ENCODE measurements at regions not wholly inside any gene's neighbourhood (a gene's known extent, or its start where the extent isn't known, plus 50 kb on each side); places are given as distances from the start of the nearest gene placed in this dataset.
"Not testable (repeated sequence)": the region's sequence is repeated elsewhere in the genome, so short reads cannot be mapped to it uniquely, and the experiment has no call there.

DNA sequence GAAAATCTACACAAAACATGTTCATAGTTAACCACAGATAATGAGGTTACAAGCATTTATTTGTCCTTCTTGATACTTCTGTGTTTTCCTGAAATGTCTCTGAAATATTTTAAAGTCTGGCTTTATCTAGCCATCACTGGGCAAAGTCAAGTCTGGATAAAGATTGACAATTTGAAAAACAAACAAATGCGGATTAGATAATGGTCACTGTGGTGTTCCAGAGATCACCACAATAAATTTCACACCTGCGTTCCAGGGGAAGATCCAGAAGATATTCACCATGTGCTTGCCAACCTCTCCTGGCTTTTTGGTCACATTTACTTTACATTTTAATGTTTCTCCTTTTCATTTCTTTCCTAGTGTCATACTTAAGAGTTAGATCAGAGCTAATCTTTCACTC, 109.7 kb upstream of the CCDC28A start:
- DNase-seq (ENCODE audit: low spot score) = no peak

DNA sequence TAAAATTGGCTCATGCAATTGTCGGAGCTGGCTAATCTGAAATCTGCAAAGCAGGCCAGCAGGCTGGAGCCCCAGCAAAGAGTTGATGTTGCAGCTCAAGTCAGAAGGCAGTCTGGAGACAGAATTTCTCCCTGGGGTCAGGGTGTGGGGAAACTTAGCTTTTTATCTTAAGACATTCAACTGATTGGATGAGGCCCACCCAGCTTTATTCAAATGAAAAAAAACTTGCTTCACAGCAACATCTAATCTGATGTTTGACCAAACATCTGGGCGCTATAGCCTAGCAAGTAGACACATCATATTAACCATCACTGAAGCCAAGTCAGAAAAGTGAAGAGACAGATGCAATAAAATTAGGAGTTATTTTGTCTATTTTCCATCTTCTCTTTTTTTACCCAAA, 108.8 kb upstream of the CCDC28A start:
- no peak for DNase-seq (ENCODE audit: low spot score)

DNA sequence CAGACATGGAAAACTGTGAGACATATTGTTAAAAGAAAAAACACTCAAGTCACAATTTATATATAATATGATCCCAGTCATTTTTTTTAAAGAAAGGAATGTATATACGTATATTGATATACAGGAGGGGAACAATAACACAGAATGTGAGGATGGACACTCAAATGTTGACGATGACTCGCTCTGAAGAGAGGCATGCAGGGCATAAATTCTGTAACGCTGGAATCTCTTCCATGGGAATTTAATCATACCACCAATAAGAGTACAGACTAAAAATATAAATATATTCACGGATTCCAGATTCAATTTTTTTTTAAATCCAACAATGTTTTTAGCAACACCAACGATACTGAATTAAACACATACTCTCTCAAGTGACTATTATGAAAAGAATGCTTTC, 106.9 kb upstream of the CCDC28A start:
- no peak for DNase-seq (ENCODE audit: low spot score)

DNA sequence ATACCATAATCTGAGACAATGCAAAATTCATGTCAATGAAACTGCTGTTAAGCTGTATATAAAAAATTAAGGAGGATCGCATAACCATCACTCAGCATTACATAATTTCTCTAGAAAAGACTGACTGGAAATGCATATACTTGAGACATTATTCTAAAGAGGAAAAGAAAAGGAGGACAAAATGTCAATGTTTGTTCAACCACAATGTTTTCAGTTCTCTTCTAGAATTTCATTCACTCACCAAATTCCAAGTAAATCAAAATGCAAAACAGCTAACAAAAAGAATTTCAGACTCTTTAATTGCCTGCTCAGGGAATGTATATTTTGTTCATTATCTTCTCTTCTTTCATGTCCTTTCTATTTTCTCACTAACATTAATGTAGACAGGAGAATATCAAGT, 106.2 kb upstream of the CCDC28A start:
- DNase-seq (ENCODE audit: low spot score) = no peak

DNA sequence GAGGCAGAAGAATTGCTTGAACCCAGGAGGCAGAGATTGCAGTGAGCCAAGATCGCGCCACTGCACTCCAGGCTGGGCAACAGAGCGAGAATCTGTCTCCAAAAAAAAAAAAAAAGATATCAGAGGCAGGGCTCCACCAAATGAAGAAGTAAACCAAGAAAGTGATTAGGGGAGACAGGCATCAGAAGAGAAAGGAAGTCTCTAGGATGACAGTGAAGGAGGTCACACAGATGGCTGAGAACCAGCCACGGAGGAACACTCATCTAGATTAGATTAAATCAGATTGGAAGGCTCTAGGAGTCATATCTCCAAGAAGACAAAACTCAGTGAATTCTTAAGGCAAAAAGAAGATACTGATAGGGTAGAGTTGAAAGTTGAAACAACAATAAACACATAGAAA, 102.2 kb upstream of the CCDC28A start:
- DNase-seq (ENCODE audit: low spot score) = no peak

DNA sequence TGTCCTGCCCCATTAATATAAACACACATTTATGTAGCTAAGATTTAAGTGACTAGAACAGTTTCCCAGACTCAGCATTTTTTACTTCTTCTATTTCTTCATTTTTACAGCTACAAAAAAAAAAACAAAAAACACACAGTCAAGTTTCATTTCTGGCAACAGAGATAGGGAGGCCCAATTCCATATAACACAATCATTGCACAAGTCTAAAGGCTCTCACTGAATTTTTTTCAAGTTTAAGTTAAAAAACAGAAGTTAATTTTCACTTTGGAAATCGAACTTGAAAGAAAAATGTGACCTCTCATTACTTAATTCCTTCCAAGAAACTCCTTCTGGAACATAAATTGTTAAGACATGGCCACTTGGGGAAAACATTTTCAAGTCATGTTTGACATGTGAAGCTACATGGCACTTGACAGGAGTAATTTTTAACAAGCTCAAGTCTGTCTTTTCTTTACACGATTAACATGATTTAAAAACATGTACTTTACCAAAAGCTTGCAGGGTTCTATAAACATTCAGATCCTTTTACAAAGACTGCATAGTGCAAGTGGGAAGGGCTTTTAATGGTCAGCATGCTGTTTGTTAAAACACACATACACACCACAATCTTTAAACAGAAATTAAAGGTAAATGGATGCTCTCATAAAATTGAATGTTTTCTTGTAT, 100.1 kb upstream of the CCDC28A start:
- DNase-seq (ENCODE audit: low spot score) = no peak

DNA sequence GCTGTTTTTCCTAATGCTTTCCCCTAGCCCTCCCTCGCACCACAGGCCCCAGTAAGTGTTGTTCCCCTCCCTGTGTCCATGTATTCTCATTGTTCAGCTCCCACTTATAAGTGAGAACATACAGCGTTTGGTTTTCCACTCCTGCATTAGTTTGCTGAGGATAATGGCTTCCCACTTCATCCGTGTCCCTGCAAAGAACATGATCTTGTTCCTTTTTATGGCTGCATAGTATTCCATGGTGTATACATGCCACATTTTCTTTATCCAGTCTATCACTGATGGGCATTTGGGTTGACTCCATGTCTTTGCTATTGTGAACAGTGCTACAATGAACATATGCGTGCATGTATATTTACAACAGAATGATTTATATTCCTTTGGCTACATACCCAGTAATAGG, 99.1 kb upstream of the CCDC28A start:
- DNase-seq (ENCODE audit: low spot score) = not testable (repeated sequence)

DNA sequence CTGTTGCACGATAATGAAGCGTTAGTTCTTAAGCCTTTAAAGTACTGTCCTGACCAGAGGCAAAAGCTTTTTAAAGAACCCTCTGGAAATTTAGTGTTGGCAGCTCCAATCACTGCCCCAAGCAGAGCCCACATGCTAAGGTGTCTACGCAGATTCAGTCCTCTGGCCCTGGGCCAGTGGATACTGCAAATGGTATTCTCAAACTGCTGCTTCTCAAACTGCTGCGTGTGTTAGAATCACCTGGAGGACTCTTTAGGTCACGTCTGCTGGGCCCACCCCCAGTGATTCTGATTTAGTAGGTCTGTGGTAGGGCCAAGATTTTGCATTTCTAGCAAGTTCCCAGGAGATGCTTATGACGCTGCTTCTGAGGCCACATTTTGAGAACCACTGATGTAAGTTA, 96.0 kb upstream of the CCDC28A start:
- no peak for DNase-seq (ENCODE audit: low spot score)

DNA sequence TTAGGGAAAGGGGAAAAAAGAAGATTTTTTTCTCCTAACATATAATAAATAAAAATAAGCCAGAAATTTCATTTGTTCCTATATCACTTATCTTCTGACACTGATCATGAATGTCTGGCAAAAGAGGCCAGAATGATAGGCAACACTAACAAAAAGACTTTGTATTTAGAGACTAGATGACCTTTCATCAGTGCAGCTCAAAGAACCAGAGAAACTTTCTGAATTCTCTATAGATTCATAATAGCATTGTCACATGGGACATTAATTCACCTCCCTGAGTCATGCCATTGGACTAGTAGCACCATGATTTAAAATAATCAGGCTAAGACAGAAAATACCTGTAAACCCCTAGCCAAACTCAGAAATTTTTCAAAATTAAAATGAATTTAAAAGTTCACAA, 95.4 kb upstream of the CCDC28A start:
- DNase-seq (ENCODE audit: low spot score) = no peak

DNA sequence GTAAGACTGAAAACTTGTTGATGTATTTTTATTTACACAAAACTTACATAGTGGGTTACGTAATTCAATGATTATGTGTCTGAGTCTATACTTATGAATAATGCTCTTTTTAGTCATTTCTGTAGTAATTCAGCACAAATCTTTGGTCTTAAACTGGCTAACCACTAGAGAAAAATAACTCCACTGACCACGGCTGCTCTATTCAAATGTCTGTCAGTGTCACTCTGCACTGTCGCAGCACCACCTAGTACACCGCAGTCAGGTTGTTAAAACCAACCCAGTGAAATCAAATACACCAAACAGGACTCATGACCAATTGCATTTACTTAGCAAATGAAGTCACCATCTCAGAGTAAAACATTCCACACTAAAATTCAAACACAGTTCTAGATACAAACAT, 93.5 kb upstream of the CCDC28A start:
- no peak for DNase-seq (ENCODE audit: low spot score)

DNA sequence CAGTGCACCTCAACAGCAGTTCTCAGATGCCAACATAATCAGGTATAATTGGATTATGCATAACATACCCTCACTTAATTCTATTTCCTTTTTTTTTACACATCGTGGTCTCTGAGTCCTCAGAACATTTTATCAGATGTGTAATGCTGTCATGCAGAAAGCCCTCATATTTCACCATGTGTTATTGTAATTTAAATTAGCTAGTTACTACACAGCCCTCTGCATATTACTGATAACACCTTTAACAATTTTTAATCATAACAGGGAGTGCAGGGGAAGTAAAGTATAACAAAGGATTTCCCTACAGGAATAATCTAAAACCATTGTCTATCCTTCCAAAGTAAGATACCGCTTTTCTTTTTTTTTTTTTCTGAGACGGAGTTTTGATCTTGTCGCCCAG, 91.9 kb upstream of the CCDC28A start:
- DNase-seq (ENCODE audit: low spot score) = no peak

DNA sequence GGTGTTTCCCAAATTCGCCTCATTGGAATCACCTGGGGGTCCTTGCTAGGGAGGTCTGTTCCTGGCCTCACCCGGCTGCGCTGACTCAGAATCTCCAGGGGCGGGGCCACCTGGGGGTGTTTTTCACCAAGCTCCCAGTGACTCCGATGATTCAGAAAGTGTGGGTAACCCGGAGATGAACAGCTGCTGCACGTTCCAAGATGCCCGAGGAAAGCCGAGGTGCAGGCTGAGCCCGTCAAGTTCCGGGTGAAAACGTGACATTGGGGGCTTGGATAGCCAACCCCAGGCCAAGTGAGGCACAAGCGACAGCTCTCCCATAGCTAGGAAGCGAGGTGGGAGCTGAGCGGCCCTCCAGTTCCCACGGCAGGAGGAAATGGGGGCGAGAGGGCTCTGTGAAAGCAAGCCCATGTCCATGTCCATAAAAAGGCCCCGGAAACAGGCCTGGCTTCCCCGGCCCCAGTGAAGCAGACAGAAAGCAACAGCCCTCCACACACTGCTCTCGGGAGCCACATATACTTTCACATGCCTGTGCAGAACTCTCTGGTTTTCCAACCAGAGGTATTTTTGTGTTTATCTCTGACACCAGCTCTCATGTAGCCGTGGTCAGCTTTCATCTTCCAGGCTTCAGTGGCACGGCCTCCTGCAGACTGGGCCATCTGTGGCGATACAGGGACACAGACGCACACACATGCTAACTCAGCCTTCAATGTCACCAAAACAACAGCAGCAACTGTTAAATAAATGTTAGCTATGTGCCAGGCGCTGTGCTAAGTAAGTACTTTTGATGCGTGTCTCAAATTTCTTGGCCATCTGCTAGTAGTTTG, 90.7 kb upstream of the CCDC28A start:
- no peak for DNase-seq (ENCODE audit: low spot score)

DNA sequence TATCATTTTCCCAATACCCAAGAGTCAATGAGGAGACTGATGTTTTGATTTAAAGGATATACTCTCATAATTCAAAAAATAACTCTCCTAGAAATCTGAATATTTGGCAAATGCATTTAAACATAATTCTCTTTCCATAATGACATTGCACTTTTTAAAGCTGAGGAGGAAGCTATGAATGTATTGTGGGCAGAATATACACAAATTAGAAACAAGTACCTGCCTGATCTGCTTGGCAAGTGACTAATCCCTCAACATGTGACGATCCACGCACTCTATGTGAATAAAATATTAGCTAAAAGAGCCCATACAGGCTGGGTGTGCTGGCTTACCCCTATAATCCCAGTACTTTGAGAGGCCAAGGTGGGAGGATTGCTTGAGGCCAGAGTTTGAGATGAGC, 88.3 kb upstream of the CCDC28A start:
- DNase-seq (ENCODE audit: low spot score) = no peak

DNA sequence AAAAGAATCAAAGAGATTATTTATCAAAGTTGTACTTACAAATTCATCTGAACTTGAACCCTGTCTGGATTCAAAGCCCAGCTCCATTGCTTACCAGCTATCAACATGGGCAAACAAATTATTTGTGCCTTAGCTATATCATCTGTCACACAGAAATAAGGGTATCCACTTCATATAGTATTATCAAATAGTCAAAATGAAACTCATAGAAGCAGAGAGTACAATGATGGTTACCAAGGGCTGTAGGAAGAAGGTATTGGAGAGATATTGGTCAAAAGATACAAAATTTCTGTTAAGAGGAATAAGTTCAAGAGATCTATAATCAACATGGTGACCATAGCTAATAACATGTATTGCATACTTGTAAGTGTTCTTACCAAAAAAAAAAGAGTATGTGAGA, 87.8 kb upstream of the CCDC28A start:
- no peak for DNase-seq (ENCODE audit: low spot score)

DNA sequence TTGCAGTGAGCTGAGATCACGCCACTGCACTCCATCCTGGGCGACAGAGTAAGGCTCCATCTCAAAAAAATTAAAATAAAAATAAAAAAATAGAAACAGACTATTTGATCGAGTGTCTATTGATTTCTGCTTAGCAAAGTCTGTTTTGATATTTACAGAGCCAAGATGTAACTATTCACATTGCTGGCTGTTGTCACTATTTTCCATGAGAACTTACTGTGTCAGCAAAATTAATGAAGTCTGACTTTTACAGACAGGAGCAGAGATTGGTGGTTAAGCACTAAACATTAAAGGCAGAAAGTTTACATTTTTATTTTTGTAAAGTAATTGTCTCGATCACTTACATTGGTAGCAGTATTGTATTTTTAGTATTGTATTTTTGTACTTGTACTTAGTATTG, 85.0 kb upstream of the CCDC28A start:
- DNase-seq (ENCODE audit: low spot score) = no peak

DNA sequence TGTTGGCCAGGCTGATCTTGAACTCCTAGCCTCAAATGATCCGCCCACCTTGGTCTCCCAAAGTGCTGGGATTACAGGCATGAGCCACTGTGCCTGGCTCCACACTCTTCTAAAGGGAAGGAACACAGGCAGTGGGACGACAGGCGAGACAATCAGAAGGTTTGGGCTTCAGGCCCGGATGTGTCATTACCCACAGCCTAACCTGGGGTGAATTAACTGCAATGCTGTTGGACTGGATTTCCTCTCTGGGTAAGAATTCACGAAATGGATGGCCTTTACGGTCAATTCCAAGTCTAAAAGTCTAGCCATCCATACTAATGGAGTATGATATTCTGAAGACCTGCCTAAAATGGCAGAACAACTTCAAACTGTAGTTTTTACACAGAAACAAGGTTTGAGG, 83.7 kb upstream of the CCDC28A start:
- no peak for DNase-seq (ENCODE audit: low spot score)

DNA sequence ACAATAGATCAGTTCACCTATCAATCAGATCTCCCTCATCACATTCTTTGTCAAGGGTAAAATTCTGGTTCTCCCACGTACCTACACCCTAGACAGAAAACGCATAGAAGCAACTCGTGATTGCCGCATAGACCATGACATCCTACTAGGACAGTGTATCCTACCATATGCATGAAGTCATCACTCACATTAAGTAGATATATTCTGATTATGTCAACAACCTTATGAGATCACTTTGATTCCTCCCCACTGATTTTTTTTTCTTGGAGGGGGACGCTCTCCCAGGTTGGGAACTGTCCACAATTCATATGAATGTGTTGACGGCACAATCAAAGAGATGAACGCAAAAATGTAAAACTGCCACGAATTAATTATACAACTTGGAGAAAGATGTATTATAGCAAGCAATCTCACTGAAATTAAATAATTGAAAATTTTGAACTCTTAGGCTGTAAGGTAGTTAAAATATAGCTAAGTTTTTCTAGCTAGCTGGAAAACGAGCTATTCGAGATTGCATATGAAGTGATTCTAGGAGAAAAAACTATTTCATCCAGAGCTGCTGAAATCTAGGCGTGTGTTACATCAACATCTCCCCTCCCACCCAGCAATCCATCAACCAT, 82.5 kb upstream of the CCDC28A start:
- DNase-seq (ENCODE audit: low spot score) = no peak

DNA sequence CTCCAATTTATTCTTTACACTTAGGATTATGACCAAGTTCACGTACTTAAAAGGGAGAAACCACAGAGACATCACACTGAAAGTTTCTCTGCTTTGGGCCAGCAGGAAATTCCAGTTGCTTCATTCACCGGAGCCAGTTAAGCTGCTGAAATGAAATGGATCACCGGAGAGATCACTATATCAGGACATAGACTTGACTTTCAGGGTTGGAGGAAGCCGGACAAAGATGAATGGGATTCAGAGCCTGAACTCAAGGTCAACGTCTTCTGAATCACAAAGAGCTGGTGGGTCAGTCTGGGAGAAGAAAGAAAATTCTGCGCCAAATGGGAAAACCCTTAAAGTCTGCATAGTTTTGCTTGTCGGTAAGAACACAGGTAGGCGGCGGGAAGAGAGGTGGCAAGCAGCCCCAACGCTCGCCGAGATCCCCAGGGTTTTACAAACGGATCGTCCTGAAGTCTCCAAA, 81.9 kb upstream of the CCDC28A start:
- DNase-seq (ENCODE audit: low spot score) = no peak

DNA sequence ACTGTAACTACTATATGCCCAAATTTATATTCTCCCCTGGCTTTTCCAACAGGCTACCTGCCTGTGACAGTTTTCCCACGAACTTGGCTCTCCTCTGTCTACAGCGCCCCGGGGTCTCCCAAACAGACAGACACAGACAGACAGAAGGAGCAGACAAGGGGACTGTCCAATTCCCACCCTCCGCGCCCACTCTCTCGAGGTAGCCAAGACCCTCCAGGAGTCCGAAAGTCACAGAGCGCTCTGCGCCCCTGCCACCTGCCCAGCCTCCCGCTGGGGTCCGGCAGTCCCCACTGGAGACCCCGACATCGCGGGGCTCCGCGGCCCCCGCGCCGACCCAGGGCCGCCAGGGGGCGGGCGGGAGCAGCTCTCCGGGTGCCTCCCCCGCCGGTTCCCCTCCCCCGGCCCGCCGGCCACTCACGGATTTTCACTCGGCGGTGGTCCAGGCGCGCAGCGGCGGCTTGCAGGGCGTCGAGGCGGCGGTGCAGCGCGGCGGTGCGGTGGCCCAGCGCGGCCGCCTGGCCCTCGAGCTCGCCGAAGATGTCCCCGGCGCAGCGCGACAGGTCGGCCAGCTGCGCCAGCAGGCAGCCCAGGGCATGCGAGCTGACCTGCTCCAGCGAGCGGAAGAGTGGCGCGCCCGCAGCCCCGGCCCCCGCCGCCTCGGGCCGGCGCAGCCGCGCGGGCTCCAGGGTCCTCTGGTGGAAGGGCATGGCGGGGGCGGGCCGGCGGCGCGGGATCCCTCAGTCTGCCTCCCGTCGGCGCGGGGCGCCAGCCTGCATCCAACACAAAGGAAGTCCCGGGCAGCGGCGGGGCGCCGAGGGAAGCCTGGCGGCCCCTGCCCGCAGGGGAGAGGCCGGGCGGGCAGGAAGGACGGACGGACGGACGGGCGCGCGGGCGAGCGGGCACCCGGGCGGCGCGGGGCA, 81.3 kb upstream of the CCDC28A start:
- peak; percentile 19 for DNase-seq (ENCODE audit: low spot score)

DNA sequence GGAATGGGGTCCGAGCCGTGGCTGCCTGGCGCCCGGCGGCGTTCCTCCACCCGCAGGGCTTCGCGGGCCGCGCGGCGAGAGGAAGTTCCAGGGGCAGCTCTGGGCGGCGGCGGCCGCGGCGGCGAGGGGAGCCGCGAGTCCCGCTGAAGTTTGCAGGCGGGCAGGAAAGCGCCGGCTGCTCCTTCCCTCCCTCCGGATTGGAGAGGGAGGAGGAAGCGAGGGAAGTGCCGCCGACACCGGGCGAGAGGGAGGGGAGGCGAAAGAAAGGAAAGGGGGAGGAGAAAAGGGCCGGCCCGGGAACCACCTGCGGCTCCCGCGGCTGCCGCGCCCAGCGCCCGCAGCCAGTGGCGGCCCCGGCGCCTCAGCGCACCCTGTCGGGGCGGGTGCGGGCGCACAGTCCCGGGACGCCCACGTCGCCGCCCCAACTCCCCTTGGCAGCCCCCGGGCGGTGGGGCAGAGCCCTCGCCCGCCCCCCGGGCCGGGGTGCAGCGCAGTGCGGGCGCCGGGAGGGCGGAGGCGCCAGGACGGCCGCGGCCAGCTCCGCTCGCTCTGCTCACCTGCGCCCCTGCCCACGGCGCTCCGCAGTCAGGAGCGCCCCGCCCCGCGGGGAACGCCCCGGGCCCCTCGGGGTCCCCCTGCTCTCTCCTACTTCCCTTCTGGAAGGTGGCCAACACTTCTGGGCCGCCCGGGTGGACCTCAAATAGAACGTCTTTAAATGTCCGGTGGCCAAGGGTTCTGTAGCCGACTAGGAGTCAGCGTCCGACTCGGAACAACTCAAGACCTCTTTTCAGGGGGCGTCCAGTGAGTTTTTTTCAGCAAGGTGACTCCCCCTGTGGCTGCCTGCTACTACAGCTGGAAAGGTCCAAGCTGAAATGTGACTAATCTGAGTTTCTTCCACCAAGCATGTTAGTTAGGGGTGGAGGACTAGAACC, 80.3 kb upstream of the CCDC28A start:
- DNase-seq (ENCODE audit: low spot score) = no peak

DNA sequence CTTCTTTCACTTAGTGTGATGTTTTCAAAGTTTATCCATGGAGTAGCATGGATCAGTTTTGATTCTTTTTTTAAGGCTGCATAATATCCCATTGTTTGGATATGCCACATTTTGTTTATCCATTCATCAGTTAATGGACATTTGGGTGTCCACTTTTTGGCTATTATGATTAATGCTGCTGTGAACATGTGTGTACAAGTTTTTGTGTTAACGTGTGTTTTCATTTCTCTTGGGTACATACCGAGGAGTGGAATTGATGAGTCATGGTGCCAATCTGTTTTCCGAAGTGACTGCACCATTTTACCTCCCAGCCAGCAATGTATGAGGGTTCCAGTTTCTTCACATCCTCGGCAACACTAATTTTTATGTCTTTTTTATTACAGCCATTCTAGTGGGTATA, 78.4 kb upstream of the CCDC28A start:
- no peak for DNase-seq (ENCODE audit: low spot score)
